ENCODE measurements at regions not wholly inside any gene's neighbourhood (a gene's known extent, or its start where the extent isn't known, plus 50 kb on each side); places are given as distances from the start of the nearest gene placed in this dataset.

- no peak overlapping the region for H3K27ac ChIP-seq (ENCODE audit: low read depth, low read length)
- no peaks in the 10 kb centered on the region for H3K9me3 ChIP-seq (ENCODE audit: low read depth, low read length)
- no peaks in the 10 kb centered on the region for H3K4me1 ChIP-seq (ENCODE audit: insufficient read depth, low read length)
- no peaks in the 10 kb centered on the region for H3K36me3 ChIP-seq (ENCODE audit: insufficient read depth, low read length)
- no peaks in the 10 kb centered on the region for H3K79me2 ChIP-seq (ENCODE audit: insufficient read depth, low read length)
- H3K4me2 ChIP-seq (ENCODE audit: insufficient read depth, low read length) = no peak overlapping the region
- DNase-seq (ENCODE audit: insufficient read length, low spot score, missing footprints) = no peak
- H4K20me1 ChIP-seq (ENCODE audit: insufficient read depth, low read length) = no peaks in the 10 kb centered on the region
- no peak overlapping the region for H3K4me3 ChIP-seq (ENCODE audit: insufficient read depth, low read length)
- no peak for TF ChIP-seq CTCF (IDR thresholded peaks at IDR 0.05; ENCODE audit: extremely low read depth, low read depth, low read length)
- H3K27me3 ChIP-seq (ENCODE audit: insufficient read depth, low read length) = no peaks in the 10 kb centered on the region
- no peak overlapping the region for H2AFZ ChIP-seq (ENCODE audit: low read length)
These were observed 61.0 kb upstream of the NLRP2B start for GRCh38 chrX:57741107-57741506.

- DNase-seq (ENCODE audit: insufficient read length, low spot score, missing footprints) = no peak
- Histone ChIP-seq H3K4me2 (ENCODE audit: insufficient read depth, low read length) (no peak overlapping the region), H3K4me3 (ENCODE audit: insufficient read depth, low read length) (no peak overlapping the region), H3K9me3 (ENCODE audit: low read depth, low read length) (no peaks in the 10 kb centered on the region), H3K79me2 (ENCODE audit: insufficient read depth, low read length) (no peaks in the 10 kb centered on the region), H3K27me3 (ENCODE audit: insufficient read depth, low read length) (no peaks in the 10 kb centered on the region), H2AFZ (ENCODE audit: low read length) (no peak overlapping the region), H3K36me3 (ENCODE audit: insufficient read depth, low read length) (no peaks in the 10 kb centered on the region), H4K20me1 (ENCODE audit: insufficient read depth, low read length) (no peaks in the 10 kb centered on the region), H3K4me1 (ENCODE audit: insufficient read depth, low read length) (no peaks in the 10 kb centered on the region), H3K27ac (ENCODE audit: low read depth, low read length) (no peak overlapping the region)
- TF ChIP-seq CTCF (IDR thresholded peaks at IDR 0.05; ENCODE audit: extremely low read depth, low read depth, low read length) = no peak
These were observed 57.8 kb upstream of the NLRP2B start for GRCh38 chrX:57737881-57738280.

Data from osteoblast (primary cell).